ENCODE measurements at regions not wholly inside any gene's neighbourhood (a gene's known extent, or its start where the extent isn't known, plus 50 kb on each side); places are given as distances from the start of the nearest gene placed in this dataset.

DNA sequence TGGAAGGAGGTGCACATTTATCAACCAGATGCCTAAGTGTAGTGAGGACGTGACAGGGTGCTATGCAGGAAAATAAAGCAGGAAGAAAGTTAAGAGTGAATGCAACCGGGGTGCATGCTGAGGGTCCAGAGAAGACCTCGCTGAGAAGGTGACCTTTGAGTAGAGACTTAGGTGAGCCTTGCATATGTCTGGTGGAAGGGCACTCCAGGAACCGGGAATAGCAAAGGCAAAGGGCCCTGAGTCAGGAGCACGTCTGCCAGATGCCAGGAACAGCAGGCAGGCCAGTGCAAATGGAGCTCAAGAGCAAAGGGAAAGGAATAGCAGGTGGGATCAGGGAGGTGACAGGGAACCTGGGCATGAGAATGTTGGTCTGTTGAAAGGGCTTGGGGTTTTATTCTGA lies 445.5 kb downstream of the PREX1 start:
- no peak overlapping the region for H3K4me3 ChIP-seq
- no peak overlapping the region for H3K4me2 ChIP-seq (ENCODE audit: control insufficient read depth, insufficient read depth)
- no peak overlapping the region for H3K9ac ChIP-seq (ENCODE audit: control insufficient read depth, insufficient read depth, low read length)
- H3K4me1 ChIP-seq (ENCODE audit: control insufficient read depth, insufficient read depth, low read length) = no peaks in the 10 kb centered on the region
- H2AFZ ChIP-seq (ENCODE audit: control insufficient read depth, low read depth, low read length) = no peak overlapping the region
- ChIA-PET SMC1A (ENCODE audit: uncharacterized antibody, unreplicated experiment) (no interaction called here), POLR2A (no interaction called here), CTCF (no interaction called here), RAD21 (ENCODE audit: unreplicated experiment) (no interaction called here)
- no peaks in the 10 kb centered on the region for H4K20me1 ChIP-seq (ENCODE audit: control insufficient read depth, insufficient read depth)
- H3K79me2 ChIP-seq (ENCODE audit: control insufficient read depth, insufficient read depth, low read length) = no peaks in the 10 kb centered on the region
- WGBS (ENCODE audit: insufficient coverage, insufficient replicate concordance, low lambda C conversion rate, missing lambda C conversion rate) = 32% methylated on average over 5 of the region's 5 CpGs
- FAIRE-seq (no peak), DNase-seq (ENCODE audit: low read depth, low spot score) (no peak), ATAC-seq (no peak)
- TF ChIP-seq ZNF622 (IDR thresholded peaks at IDR 0.05) (no peak), ZSCAN29 (IDR thresholded peaks at IDR 0.05) (no peak), TCF3 (IDR thresholded peaks at IDR 0.05; ENCODE audit: borderline replicate concordance, insufficient read depth, low read depth, low read length) (no peak), SPI1 (IDR thresholded peaks at IDR 0.05; ENCODE audit: borderline replicate concordance, insufficient read depth, low read depth, low read length) (no peak), BHLHE40 (IDR thresholded peaks at IDR 0.05; ENCODE audit: borderline replicate concordance in 1 of 2, low read depth in 2 of 2, low read length in 1 of 2) (no peak), KAT2A (conservative IDR thresholded peaks at IDR 0.05; ENCODE audit: control insufficient read depth, low read depth, low read length) (no peak), SREBF2 (IDR thresholded peaks at IDR 0.05; ENCODE audit: low read length) (no peak), NFIC (IDR thresholded peaks at IDR 0.05; ENCODE audit: low read depth, low read length) (no peak), MEF2B (IDR thresholded peaks at IDR 0.05; ENCODE audit: partially characterized antibody, poor library complexity, severe bottlenecking) (no peak), RAD51 (IDR thresholded peaks at IDR 0.05) (no peak), EGR1 (IDR thresholded peaks at IDR 0.05; ENCODE audit: borderline replicate concordance in 1 of 2, low read depth in 2 of 2, low read length in 2 of 2) (no peak)
- TF ChIP-seq, protein P1, sequence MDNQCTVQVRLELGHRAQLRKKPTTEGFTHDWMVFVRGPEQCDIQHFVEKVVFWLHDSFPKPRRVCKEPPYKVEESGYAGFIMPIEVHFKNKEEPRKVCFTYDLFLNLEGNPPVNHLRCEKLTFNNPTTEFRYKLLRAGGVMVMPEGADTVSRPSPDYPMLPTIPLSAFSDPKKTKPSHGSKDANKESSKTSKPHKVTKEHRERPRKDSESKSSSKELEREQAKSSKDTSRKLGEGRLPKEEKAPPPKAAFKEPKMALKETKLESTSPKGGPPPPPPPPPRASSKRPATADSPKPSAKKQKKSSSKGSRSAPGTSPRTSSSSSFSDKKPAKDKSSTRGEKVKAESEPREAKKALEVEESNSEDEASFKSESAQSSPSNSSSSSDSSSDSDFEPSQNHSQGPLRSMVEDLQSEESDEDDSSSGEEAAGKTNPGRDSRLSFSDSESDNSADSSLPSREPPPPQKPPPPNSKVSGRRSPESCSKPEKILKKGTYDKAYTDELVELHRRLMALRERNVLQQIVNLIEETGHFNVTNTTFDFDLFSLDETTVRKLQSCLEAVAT (IDR thresholded peaks at IDR 0.05) = no peak
- TF ChIP-seq, protein P2, sequence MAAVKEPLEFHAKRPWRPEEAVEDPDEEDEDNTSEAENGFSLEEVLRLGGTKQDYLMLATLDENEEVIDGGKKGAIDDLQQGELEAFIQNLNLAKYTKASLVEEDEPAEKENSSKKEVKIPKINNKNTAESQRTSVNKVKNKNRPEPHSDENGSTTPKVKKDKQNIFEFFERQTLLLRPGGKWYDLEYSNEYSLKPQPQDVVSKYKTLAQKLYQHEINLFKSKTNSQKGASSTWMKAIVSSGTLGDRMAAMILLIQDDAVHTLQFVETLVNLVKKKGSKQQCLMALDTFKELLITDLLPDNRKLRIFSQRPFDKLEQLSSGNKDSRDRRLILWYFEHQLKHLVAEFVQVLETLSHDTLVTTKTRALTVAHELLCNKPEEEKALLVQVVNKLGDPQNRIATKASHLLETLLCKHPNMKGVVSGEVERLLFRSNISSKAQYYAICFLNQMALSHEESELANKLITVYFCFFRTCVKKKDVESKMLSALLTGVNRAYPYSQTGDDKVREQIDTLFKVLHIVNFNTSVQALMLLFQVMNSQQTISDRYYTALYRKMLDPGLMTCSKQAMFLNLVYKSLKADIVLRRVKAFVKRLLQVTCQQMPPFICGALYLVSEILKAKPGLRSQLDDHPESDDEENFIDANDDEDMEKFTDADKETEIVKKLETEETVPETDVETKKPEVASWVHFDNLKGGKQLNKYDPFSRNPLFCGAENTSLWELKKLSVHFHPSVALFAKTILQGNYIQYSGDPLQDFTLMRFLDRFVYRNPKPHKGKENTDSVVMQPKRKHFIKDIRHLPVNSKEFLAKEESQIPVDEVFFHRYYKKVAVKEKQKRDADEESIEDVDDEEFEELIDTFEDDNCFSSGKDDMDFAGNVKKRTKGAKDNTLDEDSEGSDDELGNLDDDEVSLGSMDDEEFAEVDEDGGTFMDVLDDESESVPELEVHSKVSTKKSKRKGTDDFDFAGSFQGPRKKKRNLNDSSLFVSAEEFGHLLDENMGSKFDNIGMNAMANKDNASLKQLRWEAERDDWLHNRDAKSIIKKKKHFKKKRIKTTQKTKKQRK (IDR thresholded peaks at IDR 0.05; ENCODE audit: low read depth, low read length) = no peak
- TF ChIP-seq, protein P3, sequence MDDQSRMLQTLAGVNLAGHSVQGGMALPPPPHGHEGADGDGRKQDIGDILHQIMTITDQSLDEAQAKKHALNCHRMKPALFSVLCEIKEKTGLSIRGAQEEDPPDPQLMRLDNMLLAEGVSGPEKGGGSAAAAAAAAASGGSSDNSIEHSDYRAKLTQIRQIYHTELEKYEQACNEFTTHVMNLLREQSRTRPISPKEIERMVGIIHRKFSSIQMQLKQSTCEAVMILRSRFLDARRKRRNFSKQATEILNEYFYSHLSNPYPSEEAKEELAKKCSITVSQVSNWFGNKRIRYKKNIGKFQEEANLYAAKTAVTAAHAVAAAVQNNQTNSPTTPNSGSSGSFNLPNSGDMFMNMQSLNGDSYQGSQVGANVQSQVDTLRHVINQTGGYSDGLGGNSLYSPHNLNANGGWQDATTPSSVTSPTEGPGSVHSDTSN (IDR thresholded peaks at IDR 0.05; ENCODE audit: insufficient replicate concordance, low read depth, low read length) = no peak
- H3K36me3 ChIP-seq (ENCODE audit: control insufficient read depth in 2 of 2, insufficient read depth in 2 of 2, low read length in 1 of 2) = no peaks in the 10 kb centered on the region
- no TSS peak for BruUV-seq (replicated peaks)
- no peak overlapping the region for H3K27ac ChIP-seq (ENCODE audit: control insufficient read depth, insufficient read depth)
- in situ Hi-C loops (cut with MboI) (no loop called here), intact Hi-C loops (cut with micrococcal nuclease; ENCODE audit: unreplicated experiment) (no loop called here)
- no peaks in the 10 kb centered on the region for H3K27me3 ChIP-seq (replicated peaks in 1 of 2; ENCODE audit: control insufficient read depth in 2 of 2, insufficient read depth in 2 of 2, low read length in 1 of 2)
- no peaks in the 10 kb centered on the region for H3K9me3 ChIP-seq (replicated peaks; ENCODE audit: control insufficient read depth, insufficient read depth, low read length)
